HG03571 (cell line): ENCODE measurements at regions not wholly inside any gene's neighbourhood (a gene's known extent, or its start where the extent isn't known, plus 50 kb on each side); places are given as distances from the start of the nearest gene placed in this dataset.

ENCODE experiments used
- ATAC-seq: cut with Tn5 transposase; IDR thresholded peaks from one replicate; pipeline ENCODE4 v1.9.1; 2021; ENCODE audit not compliant: unreplicated experiment

- no peak for ATAC-seq
Measured at GRCh38 chr4:163948920-163949455, 454.5 kb downstream of the TMA16 start.

- no peak for ATAC-seq
Measured at GRCh38 chr4:163949976-163950601, 455.6 kb downstream of the TMA16 start.

- no peak for ATAC-seq
Measured at GRCh38 chr4:163955288-163955687, 460.8 kb downstream of the TMA16 start.

GRCh38 chr4:163958751-163959150 is 464.3 kb downstream of the TMA16 start:
- no peak for ATAC-seq

- no peak for ATAC-seq
Measured at GRCh38 chr4:163959932-163960331, 465.4 kb downstream of the TMA16 start.

GRCh38 chr4:163966612-163967011 is 472.1 kb downstream of the TMA16 start:
- no peak for ATAC-seq

- ATAC-seq, result no peak
Measured at GRCh38 chr4:163967263-163967662, 472.8 kb downstream of the TMA16 start.

GRCh38 chr4:163967710-163968109 is 473.2 kb downstream of the TMA16 start:
- ATAC-seq, result no peak

GRCh38 chr4:163969291-163969690 is 474.8 kb downstream of the TMA16 start:
- ATAC-seq, result no peak

- no peak for ATAC-seq
Measured at GRCh38 chr4:163976588-163976987, 482.1 kb downstream of the TMA16 start.

- ATAC-seq, result no peak
Measured at GRCh38 chr4:163988391-163988790, 493.9 kb downstream of the TMA16 start.

GRCh38 chr4:163988865-163989264 is 494.4 kb downstream of the TMA16 start:
- no peak for ATAC-seq

GRCh38 chr4:163991298-163991865 is 496.9 kb downstream of the TMA16 start:
- ATAC-seq, result no peak

GRCh38 chr4:164009435-164009834 is 514.9 kb downstream of the TMA16 start:
- no peak for ATAC-seq

GRCh38 chr4:164011791-164012190 is 517.3 kb downstream of the TMA16 start:
- ATAC-seq, result no peak

- ATAC-seq, result no peak
Measured at GRCh38 chr4:164012396-164013027, 518.0 kb downstream of the TMA16 start.

GRCh38 chr4:164021947-164022346 is 527.5 kb downstream of the TMA16 start:
- no peak for ATAC-seq

- ATAC-seq, result no peak
Measured at GRCh38 chr4:164023214-164023613, 528.7 kb downstream of the TMA16 start.

- no peak for ATAC-seq
Measured at GRCh38 chr4:164027805-164028204, 533.3 kb downstream of the TMA16 start.

- no peak for ATAC-seq
Measured at GRCh38 chr4:164039482-164039881, 545.0 kb downstream of the TMA16 start.

GRCh38 chr4:164056426-164057142 is 562.1 kb downstream of the TMA16 start:
- ATAC-seq, result no peak
